T-cell (primary cell): ENCODE measurements at regions not wholly inside any gene's neighbourhood (a gene's known extent, or its start where the extent isn't known, plus 50 kb on each side); places are given as distances from the start of the nearest gene placed in this dataset.

Source experiments
- ATAC-seq, 4 experiments: fragments of 200-7000 bp in 3 of 4; fragments of 150-1000 bp in 1 of 4; cut with Tn5 transposase; replicated peaks in 1 of 4; 1 replicate in 3 of 4; 2 replicates in 1 of 4; pipeline ENCODE4 v1.10.0; 2021; ENCODE audit warnings: moderate library complexity in 3 of 4, mild to moderate bottlenecking in 2 of 4, moderate number of reproducible peaks in 1 of 4
- CTCF ChIA-PET, 2 donors: fragments of 300-600 bp; sonication (Branson Sonifier 250); formaldehyde crosslinking; loops; one replicate each; lab custom pipeline; 2022; ENCODE audit warnings: antibody characterized with exemption in 2 of 2; lab: Charles Lee
- POLR2A ChIA-PET, 2 donors: fragments of 300-600 bp; sonication (Branson Sonifier 250); formaldehyde crosslinking; loops; one replicate each; lab custom pipeline; 2022; ENCODE audit warnings: antibody characterized with exemption in 2 of 2; lab: Charles Lee
- DNase-seq, 35 experiments: peaks; one replicate each; pipeline versions ENCODE4 v3.0.0 to v3.0.0-alpha.2; 2013 to 2023
- H3K27ac ChIP-seq: one replicate; pipeline ENCODE4 v1.5.1; 2013; ENCODE audit warnings: low read length
- H3K27me3 ChIP-seq, 2 experiments: replicated peaks in 1 of 2; 1 replicate in 1 of 2; 2 replicates in 1 of 2; pipeline versions ENCODE4 v1.6.1 to v1.7.0; 2013; ENCODE audit warnings: low read length in 1 of 2, mixed read lengths in 1 of 2; ENCODE audit not compliant: control insufficient read depth in 2 of 2, insufficient read depth in 2 of 2; ENCODE audit errors: extremely low read depth in 1 of 2
- H3K36me3 ChIP-seq, 2 donors: 1 replicate in 1 of 2; 2 replicates in 1 of 2; pipeline versions ENCODE4 v1.6.1 to v1.7.0; 2013; ENCODE audit warnings: low read length in 1 of 2; ENCODE audit not compliant: control insufficient read depth in 2 of 2, insufficient read depth in 1 of 2; ENCODE audit errors: extremely low read depth in 1 of 2
- H3K4me1 ChIP-seq, 2 experiments: 1 replicate in 1 of 2; 2 replicates in 1 of 2; pipeline versions ENCODE4 v1.6.1 to v1.7.0; 2013; ENCODE audit warnings: low read length in 2 of 2, mixed read lengths in 1 of 2; ENCODE audit not compliant: insufficient read depth in 2 of 2, control insufficient read depth in 1 of 2; ENCODE audit errors: extremely low read depth in 1 of 2
- H3K4me3 ChIP-seq, 2 donors: 1 replicate in 1 of 2; 2 replicates in 1 of 2; pipeline versions ENCODE4 v1.5.1 to v1.7.0; 2013; ENCODE audit warnings: mild to moderate bottlenecking in 2 of 2, low read length in 1 of 2, moderate library complexity in 1 of 2; ENCODE audit not compliant: control insufficient read depth in 1 of 2; ENCODE audit errors: extremely low read depth in 1 of 2
- H3K9me3 ChIP-seq: 2 replicates; pipeline ENCODE4 v1.7.0; 2013
- H3K27ac Mint-ChIP-seq, 2 donors: one replicate each; pipeline ENCODE4 v1.8.0; 2020 to 2021; ENCODE audit warnings: mild to moderate bottlenecking in 2 of 2, mixed read lengths in 2 of 2
- H3K27me3 Mint-ChIP-seq, 2 donors: one replicate each; pipeline ENCODE4 v1.8.0; 2021 to 2022; ENCODE audit warnings: mixed read lengths in 2 of 2
- H3K36me3 Mint-ChIP-seq: one replicate; pipeline ENCODE4 v1.8.0; 2021; ENCODE audit warnings: mixed read lengths
- H3K4me1 Mint-ChIP-seq, 3 donors: one replicate each; pipeline ENCODE4 v1.8.0; 2020 to 2022; ENCODE audit warnings: mixed read lengths in 3 of 3, mild to moderate bottlenecking in 1 of 3
- H3K4me3 Mint-ChIP-seq, 3 donors: one replicate each; pipeline ENCODE4 v1.8.0; 2020 to 2022; ENCODE audit warnings: mild to moderate bottlenecking in 3 of 3, mixed read lengths in 3 of 3, moderate library complexity in 3 of 3
- H3K9me3 Mint-ChIP-seq, 3 donors: one replicate each; pipeline ENCODE4 v1.8.0; 2020 to 2022; ENCODE audit warnings: mixed read lengths in 3 of 3
- WGBS: methylation state at CpG from one replicate; pipeline ENCODE4 v1.1.5; 2013; ENCODE audit warnings: missing lambda C conversion rate; ENCODE audit not compliant: insufficient coverage; 5-methylcytosine and 5-hydroxymethylcytosine counted together

DNA sequence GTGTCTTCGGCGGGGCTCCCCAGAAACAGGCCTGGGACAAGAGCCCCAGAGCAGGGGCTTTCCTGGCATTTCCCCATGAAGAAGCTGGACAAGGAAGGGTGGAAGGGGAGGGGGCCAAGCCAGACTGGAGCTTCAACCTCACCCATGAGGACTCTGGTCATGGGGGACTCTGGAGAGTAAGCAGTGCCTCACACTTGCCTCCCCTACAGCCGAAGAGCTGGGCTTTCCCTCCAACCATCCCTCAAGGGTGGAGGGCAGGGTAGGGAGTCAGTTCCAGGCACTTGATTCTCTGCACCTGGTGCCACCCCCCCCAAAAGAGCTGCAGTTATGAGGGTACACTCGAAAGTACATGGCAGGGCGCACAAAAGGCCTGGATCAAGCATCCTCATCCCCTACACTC is 246.6 kb downstream of the TFCP2L1 start:
- peaks cover 3 to 4% of the 10 kb centered on the region in 2 donors for H3K27me3 Mint-ChIP-seq
- no peak overlapping the region for H3K4me3 ChIP-seq
- no peaks in the 10 kb centered on the region for H3K4me1 ChIP-seq
- H3K27ac Mint-ChIP-seq: no peak overlapping the region
- WGBS: 80% methylated on average over 1 of the region's 5 CpGs
- ATAC-seq (no peak), DNase-seq (no peak)
- H3K9me3 Mint-ChIP-seq: no peaks in the 10 kb centered on the region
- CTCF ChIA-PET: no interaction called here
- POLR2A ChIA-PET: no interaction called here
- H3K27me3 ChIP-seq: peaks cover 0 to 22% of the 10 kb centered on the region in 2 experiments
- no peak overlapping the region for H3K4me3 Mint-ChIP-seq
- H3K27ac ChIP-seq: no peak overlapping the region
- no peaks in the 10 kb centered on the region for H3K4me1 Mint-ChIP-seq
- H3K36me3 Mint-ChIP-seq: no peaks in the 10 kb centered on the region
- H3K9me3 ChIP-seq: no peaks in the 10 kb centered on the region
- no peaks in the 10 kb centered on the region for H3K36me3 ChIP-seq

DNA sequence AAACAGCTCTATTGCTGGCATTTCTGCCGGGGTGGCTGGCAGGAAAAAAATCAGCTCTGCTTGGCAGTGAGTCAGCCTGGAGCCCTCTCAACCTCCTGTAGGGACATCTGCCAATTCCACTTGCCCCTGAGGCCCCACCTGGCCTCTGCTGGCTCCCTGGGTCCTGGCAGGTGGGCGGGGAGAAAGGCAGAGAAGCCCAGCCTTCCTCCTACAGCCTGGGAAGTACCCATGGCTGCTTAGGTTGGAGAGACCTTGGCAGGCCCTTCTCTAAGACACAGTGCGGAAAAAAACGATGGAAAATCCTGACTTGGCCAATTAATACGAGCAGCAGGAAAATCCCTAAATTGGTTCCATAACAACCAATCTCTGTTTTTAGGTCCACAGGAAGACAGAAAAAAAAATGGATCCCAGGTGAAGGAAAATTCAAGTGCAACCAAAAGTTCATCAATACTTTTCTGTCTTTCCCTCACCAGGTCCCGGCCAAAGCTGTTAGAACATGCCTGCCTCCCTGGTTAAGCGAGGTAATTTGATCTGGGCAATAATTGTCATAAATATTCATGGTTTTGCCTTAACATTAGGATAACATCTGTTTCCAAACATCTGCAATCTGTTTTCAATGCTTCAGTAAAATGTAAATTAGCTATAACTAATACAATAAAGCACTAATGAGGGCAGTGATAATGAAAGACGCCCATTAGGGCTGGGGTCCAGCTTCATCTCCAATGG is 245.9 kb downstream of the TFCP2L1 start:
- ChIA-PET POLR2A (no interaction called here), CTCF (no interaction called here)
- Histone ChIP-seq H3K4me1 (no peaks in the 10 kb centered on the region), H3K27me3 (peaks cover 0 to 20% of the 10 kb centered on the region in 2 experiments), H3K4me3 (no peak overlapping the region), H3K27ac (no peak overlapping the region), H3K9me3 (no peaks in the 10 kb centered on the region), H3K36me3 (no peaks in the 10 kb centered on the region)
- 73% methylated on average over 4 of the region's 8 CpGs for WGBS
- H3K36me3 Mint-ChIP-seq: no peaks in the 10 kb centered on the region
- no peaks in the 10 kb centered on the region for H3K9me3 Mint-ChIP-seq
- DNase-seq (no peak), ATAC-seq (no peak)
- no peaks in the 10 kb centered on the region for H3K4me1 Mint-ChIP-seq
- no peak overlapping the region for H3K27ac Mint-ChIP-seq
- H3K27me3 Mint-ChIP-seq: peaks cover 3 to 4% of the 10 kb centered on the region in 2 donors
- no peak overlapping the region for H3K4me3 Mint-ChIP-seq

DNA sequence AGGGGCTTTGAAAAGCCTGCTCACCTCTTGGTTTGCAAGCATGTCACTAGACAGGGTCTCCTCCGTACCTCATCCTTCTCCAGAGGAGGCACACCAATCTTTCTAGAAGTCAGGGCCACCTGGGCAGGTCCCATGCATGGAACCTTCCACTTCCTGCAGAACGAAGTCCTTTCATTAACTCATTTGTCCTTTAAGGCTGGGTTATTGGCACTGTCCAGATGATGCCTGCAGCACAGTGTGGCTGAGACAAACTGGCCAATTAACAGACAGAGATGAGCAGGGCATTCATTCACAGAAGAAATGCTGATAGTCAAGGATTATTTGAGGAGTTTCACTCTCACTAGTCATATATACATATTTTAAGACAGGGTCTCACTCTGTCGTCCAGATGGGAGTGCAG is 245.3 kb downstream of the TFCP2L1 start:
- DNase-seq (no peak), ATAC-seq (no peak)
- Histone ChIP-seq H3K9me3 (no peaks in the 10 kb centered on the region), H3K27me3 (peaks cover 0 to 20% of the 10 kb centered on the region in 2 experiments), H3K36me3 (no peaks in the 10 kb centered on the region), H3K27ac (no peak overlapping the region), H3K4me3 (no peak overlapping the region), H3K4me1 (no peaks in the 10 kb centered on the region)
- no peak overlapping the region for H3K4me3 Mint-ChIP-seq
- H3K4me1 Mint-ChIP-seq: no peaks in the 10 kb centered on the region
- no CpG with 5 or more reads among the region's 3 CpGs for WGBS
- ChIA-PET CTCF (no interaction called here), POLR2A (no interaction called here)
- H3K9me3 Mint-ChIP-seq: no peaks in the 10 kb centered on the region
- peaks cover 1 to 3% of the 10 kb centered on the region in 2 donors for H3K27me3 Mint-ChIP-seq
- H3K36me3 Mint-ChIP-seq: no peaks in the 10 kb centered on the region
- H3K27ac Mint-ChIP-seq: no peak overlapping the region

DNA sequence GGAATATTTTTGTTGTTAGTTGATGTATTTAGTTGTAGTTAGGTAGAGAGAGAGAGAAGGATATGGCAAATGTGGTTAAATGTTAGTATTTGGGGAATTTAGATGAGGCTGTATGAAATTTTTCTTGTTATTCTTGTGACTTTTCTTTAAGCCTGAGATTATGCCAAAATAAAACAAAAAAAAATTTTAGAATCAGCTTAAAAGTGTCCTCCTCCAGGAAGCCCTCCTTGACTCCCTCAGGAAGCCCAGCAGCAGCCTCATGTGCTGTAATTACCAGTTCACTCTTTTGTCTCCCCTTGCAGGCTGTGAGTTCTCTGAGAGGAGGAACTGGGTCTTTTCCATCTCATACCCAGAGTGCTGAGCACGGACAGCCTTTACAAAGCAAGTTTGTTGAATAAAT is 243.5 kb downstream of the TFCP2L1 start:
- no CpG with 5 or more reads among the region's 1 CpG for WGBS
- no peak overlapping the region for H3K4me3 Mint-ChIP-seq
- ATAC-seq: no peak

DNA sequence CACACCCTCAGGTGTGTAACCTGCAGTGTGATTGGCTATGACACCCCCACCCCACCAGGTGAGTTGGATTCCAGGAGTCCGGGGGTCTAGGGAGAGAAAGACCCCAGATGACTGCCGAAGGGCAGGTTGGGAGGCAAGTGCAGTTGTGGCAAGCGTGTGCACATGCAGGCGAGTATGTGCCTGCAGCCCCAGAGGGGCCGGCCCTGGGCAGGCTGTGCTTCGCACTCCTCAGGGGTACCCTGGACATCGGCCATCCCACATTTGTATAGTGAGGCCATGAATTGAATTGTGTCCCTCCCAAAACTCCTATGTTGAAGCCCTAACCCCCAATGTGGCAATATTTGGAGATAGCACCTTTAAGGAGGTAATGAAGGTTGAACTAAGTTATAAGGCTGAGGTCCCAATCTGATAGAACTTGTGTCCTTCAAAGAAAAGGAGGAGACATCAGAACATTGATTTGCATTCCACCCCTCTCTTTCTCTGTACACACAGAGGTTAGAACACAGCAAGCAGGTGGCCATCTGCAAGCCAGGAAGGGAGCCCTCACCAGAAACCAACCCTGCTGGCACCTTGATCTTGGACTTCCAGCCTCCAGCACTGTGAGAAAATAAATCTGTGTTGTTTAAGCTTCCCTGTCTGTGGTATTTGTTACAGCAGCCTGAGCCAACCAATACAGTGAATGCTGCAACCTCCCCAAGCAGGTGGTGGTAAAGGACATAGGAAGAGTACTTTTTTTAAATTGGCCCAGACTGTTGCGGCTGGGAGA is 241.8 kb downstream of the TFCP2L1 start:
- no peak overlapping the region for H3K4me3 ChIP-seq

More for the DNA sequence above, 243.5 kb downstream of the TFCP2L1 start:
- peaks cover 0 to 3% of the 10 kb centered on the region in 2 donors for H3K27me3 Mint-ChIP-seq
- no peak overlapping the region for H3K4me3 ChIP-seq
- H3K27ac Mint-ChIP-seq: no peak overlapping the region
- CTCF ChIA-PET: no interaction called here
- H3K4me1 Mint-ChIP-seq: no peaks in the 10 kb centered on the region
- no peaks in the 10 kb centered on the region for H3K9me3 ChIP-seq
- no peaks in the 10 kb centered on the region for H3K36me3 Mint-ChIP-seq
- DNase-seq: no peak
- peaks cover 0 to 24% of the 10 kb centered on the region in 2 experiments for H3K27me3 ChIP-seq
- H3K9me3 Mint-ChIP-seq: no peaks in the 10 kb centered on the region
- no peak overlapping the region for H3K27ac ChIP-seq
- H3K36me3 ChIP-seq: no peaks in the 10 kb centered on the region
- no peaks in the 10 kb centered on the region for H3K4me1 ChIP-seq
- POLR2A ChIA-PET: no interaction called here

DNA sequence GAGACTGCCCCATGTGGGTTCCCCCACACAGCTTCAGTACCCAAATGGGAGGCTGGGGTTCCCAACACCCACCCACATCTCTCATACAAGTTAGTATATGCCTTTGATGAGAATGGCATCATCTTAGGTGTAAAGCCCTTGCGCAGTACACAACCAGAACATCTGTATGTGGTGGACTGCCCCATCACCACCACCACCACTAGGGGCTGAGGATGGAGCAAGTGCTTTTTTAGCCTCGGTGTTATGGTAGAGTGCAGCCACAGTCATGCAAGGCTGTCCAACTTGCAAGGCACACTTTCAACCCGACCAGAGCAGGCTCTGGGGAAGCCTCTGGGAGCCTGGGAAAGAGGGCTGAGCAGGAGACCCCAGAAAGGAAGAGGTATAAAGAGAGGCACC is 241.2 kb downstream of the TFCP2L1 start:
- Mint-ChIP-seq H3K36me3 (no peaks in the 10 kb centered on the region), H3K4me3 (no peak overlapping the region), H3K4me1 (no peaks in the 10 kb centered on the region), H3K27ac (no peak overlapping the region), H3K27me3 (peaks cover 0 to 3% of the 10 kb centered on the region in 2 donors), H3K9me3 (no peaks in the 10 kb centered on the region)
- 17% methylated on average over 1 of the region's 3 CpGs for WGBS
- Histone ChIP-seq H3K36me3 (no peaks in the 10 kb centered on the region), H3K27ac (no peak overlapping the region), H3K4me1 (no peaks in the 10 kb centered on the region), H3K9me3 (no peaks in the 10 kb centered on the region), H3K27me3 (peaks cover 0 to 16% of the 10 kb centered on the region in 2 experiments), H3K4me3 (no peak overlapping the region)
- no peak for DNase-seq
- no peak for ATAC-seq
- ChIA-PET CTCF (no interaction called here), POLR2A (no interaction called here)

More for the DNA sequence above, 241.8 kb downstream of the TFCP2L1 start:
- Histone ChIP-seq H3K36me3 (no peaks in the 10 kb centered on the region), H3K4me1 (no peaks in the 10 kb centered on the region), H3K27me3 (peaks cover 0 to 22% of the 10 kb centered on the region in 2 experiments), H3K27ac (no peak overlapping the region), H3K9me3 (no peaks in the 10 kb centered on the region)
- Mint-ChIP-seq H3K36me3 (no peaks in the 10 kb centered on the region), H3K9me3 (no peaks in the 10 kb centered on the region), H3K27ac (no peak overlapping the region), H3K4me1 (no peaks in the 10 kb centered on the region), H3K27me3 (peaks cover 0 to 3% of the 10 kb centered on the region in 2 donors), H3K4me3 (no peak overlapping the region)
- 90% methylated on average over 2 of the region's 8 CpGs for whole genome bisulfite sequencing
- ATAC-seq (no peak), DNase-seq (no peak)
- CTCF ChIA-PET: no interaction called here
- POLR2A ChIA-PET: no interaction called here
